WTC11 (cell line): ENCODE measurements at regions not wholly inside any gene's neighbourhood (a gene's known extent, or its start where the extent isn't known, plus 50 kb on each side); places are given as distances from the start of the nearest gene placed in this dataset.

Experiments
- ATAC-seq: fragments of 200-7000 bp; cut with Tn5 transposase; 2 replicates; pipeline ENCODE4 v1.10.0; 2021; ENCODE audit warnings: mild to moderate bottlenecking, moderate library complexity
- CTCF ChIA-PET: fragments of 300-600 bp; sonication (Branson Sonifier 250); formaldehyde crosslinking; loops from one replicate; lab custom pipeline; 2021; ENCODE audit warnings: antibody characterized with exemption; lab: Charles Lee
- POLR2A ChIA-PET: fragments of 350-600 bp; sonication (Branson Sonifier 250); formaldehyde crosslinking; loops from one replicate; lab custom pipeline; 2021; ENCODE audit warnings: antibody characterized with exemption; lab: Charles Lee
- DNase-seq: peaks from one replicate; pipeline ENCODE4 v3.0.0; 2021; ENCODE audit warnings: low spot score
- H3K27ac Mint-ChIP-seq: 2 replicates; pipeline ENCODE4 v1.8.0; 2021; ENCODE audit warnings: mixed read lengths
- H3K27me3 Mint-ChIP-seq: 2 replicates; pipeline ENCODE4 v1.8.0; 2021; ENCODE audit warnings: low read depth, mild to moderate bottlenecking, moderate library complexity, mixed read lengths
- H3K36me3 Mint-ChIP-seq: 2 replicates; pipeline ENCODE4 v1.8.0; 2021; ENCODE audit warnings: mixed read lengths
- H3K4me1 Mint-ChIP-seq: 2 replicates; pipeline ENCODE4 v1.8.0; 2022; ENCODE audit warnings: mixed read lengths
- H3K4me3 Mint-ChIP-seq: 2 replicates; pipeline ENCODE4 v1.8.0; 2021; ENCODE audit warnings: mild to moderate bottlenecking, moderate library complexity, mixed read lengths
- H3K9me3 Mint-ChIP-seq: 2 replicates; pipeline ENCODE4 v1.8.0; 2021; ENCODE audit warnings: mixed read lengths
- CREB1 ChIP-seq: sonication (generic); formaldehyde crosslinking; IDR thresholded peaks from 2 replicates; pipeline ENCODE4 v1.8.0; 2023; ENCODE audit warnings: mild to moderate bottlenecking, missing genetic modification reagents
- FOXJ3 ChIP-seq: sonication (generic); formaldehyde crosslinking; IDR thresholded peaks from 2 replicates; pipeline ENCODE4 v1.9.0; 2021; ENCODE audit warnings: missing genetic modification reagents, mild to moderate bottlenecking, borderline replicate concordance
- GABPB1 ChIP-seq: sonication (generic); formaldehyde crosslinking; IDR thresholded peaks from 2 replicates; pipeline ENCODE4 v1.8.1; 2023; ENCODE audit warnings: mild to moderate bottlenecking, missing genetic modification reagents
- JUN ChIP-seq: sonication (generic); formaldehyde crosslinking; IDR thresholded peaks from 2 replicates; pipeline ENCODE4 v1.8.0; 2023; ENCODE audit warnings: mild to moderate bottlenecking, missing genetic modification reagents
- MXD4 ChIP-seq: fragments of 250-450 bp; sonication (Bioruptor Pico); IDR thresholded peaks from 2 replicates; pipeline ENCODE4 v1.8.0; 2021; ENCODE audit warnings: mild to moderate bottlenecking, moderate library complexity, borderline replicate concordance
- NR3C1 ChIP-seq: sonication (generic); formaldehyde crosslinking; conservative IDR thresholded peaks from 2 replicates; pipeline ENCODE4 v1.8.1; 2023; ENCODE audit warnings: low read depth, mild to moderate bottlenecking, missing genetic modification reagents
- OVOL2 ChIP-seq: fragments of 250-450 bp; sonication (Bioruptor Pico); IDR thresholded peaks from 2 replicates; pipeline ENCODE4 v1.9.0; 2021; ENCODE audit warnings: mild to moderate bottlenecking, borderline replicate concordance
- SMAD3 ChIP-seq: sonication (generic); formaldehyde crosslinking; IDR thresholded peaks from 2 replicates; pipeline ENCODE4 v1.8.0; 2022; ENCODE audit warnings: missing genetic modification reagents, mild to moderate bottlenecking, borderline replicate concordance
- ZBTB21 ChIP-seq: sonication (generic); formaldehyde crosslinking; IDR thresholded peaks from 2 replicates; pipeline ENCODE4 v1.8.1; 2023; ENCODE audit warnings: mild to moderate bottlenecking, missing genetic modification reagents, borderline replicate concordance
- ZNF219 ChIP-seq: sonication (generic); formaldehyde crosslinking; IDR thresholded peaks from 2 replicates; pipeline ENCODE4 v1.8.0; 2023; ENCODE audit warnings: missing genetic modification reagents, mild to moderate bottlenecking, borderline replicate concordance
- ZNF317 ChIP-seq: sonication (generic); formaldehyde crosslinking; IDR thresholded peaks from 2 replicates; pipeline ENCODE4 v1.8.1; 2023; ENCODE audit warnings: low read depth, mild to moderate bottlenecking, moderate library complexity, missing genetic modification reagents, borderline replicate concordance
- ZNF671 ChIP-seq: fragments of 250-450 bp; sonication (Bioruptor Pico); IDR thresholded peaks from 2 replicates; pipeline ENCODE4 v1.8.0; 2021; ENCODE audit warnings: mild to moderate bottlenecking
- TF ChIP-seq, protein P1 (sequence below): sonication (generic); formaldehyde crosslinking; IDR thresholded peaks from 2 replicates; pipeline ENCODE4 v1.8.1; 2023; ENCODE audit warnings: mild to moderate bottlenecking, missing genetic modification reagents, borderline replicate concordance
- TF ChIP-seq, protein P2 (sequence below): sonication (generic); formaldehyde crosslinking; IDR thresholded peaks from 2 replicates; pipeline ENCODE4 v1.8.1; 2022; ENCODE audit warnings: low read depth, mild to moderate bottlenecking, moderate library complexity, missing genetic modification reagents, borderline replicate concordance
- TF ChIP-seq, protein P3 (sequence below): sonication (generic); formaldehyde crosslinking; IDR thresholded peaks from 2 replicates; pipeline ENCODE4 v1.8.1; 2022; ENCODE audit warnings: missing genetic modification reagents, borderline replicate concordance
- TF ChIP-seq, protein P4 (sequence below): sonication (generic); formaldehyde crosslinking; IDR thresholded peaks from 2 replicates; pipeline ENCODE4 v1.8.0; 2023; ENCODE audit warnings: missing genetic modification reagents
- TF ChIP-seq, protein P5 (sequence below): sonication (generic); formaldehyde crosslinking; IDR thresholded peaks from 2 replicates; pipeline ENCODE4 v1.8.0; 2022; ENCODE audit warnings: mild to moderate bottlenecking, missing genetic modification reagents

DNA sequence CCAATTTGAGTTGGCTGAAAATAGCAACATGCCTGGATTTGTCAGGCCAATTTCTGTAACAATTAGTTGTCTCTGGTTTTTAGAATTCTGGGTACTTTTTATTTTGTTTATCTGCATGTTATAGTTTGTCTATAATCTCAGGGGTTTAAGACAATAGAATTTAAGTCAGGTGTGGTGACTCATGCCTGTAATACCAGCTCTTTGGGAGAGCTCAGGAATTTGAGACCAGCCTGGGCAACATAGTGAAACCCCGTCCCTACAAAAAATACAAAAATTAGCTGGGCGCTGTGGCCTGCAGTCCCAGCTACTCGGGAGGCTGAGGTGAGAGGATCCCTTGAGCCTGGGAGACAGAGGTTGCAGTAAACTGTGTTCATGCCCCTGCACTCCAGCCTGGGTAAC lies 114.4 kb upstream of the GLS start (continued):
- TF ChIP-seq, protein P1, sequence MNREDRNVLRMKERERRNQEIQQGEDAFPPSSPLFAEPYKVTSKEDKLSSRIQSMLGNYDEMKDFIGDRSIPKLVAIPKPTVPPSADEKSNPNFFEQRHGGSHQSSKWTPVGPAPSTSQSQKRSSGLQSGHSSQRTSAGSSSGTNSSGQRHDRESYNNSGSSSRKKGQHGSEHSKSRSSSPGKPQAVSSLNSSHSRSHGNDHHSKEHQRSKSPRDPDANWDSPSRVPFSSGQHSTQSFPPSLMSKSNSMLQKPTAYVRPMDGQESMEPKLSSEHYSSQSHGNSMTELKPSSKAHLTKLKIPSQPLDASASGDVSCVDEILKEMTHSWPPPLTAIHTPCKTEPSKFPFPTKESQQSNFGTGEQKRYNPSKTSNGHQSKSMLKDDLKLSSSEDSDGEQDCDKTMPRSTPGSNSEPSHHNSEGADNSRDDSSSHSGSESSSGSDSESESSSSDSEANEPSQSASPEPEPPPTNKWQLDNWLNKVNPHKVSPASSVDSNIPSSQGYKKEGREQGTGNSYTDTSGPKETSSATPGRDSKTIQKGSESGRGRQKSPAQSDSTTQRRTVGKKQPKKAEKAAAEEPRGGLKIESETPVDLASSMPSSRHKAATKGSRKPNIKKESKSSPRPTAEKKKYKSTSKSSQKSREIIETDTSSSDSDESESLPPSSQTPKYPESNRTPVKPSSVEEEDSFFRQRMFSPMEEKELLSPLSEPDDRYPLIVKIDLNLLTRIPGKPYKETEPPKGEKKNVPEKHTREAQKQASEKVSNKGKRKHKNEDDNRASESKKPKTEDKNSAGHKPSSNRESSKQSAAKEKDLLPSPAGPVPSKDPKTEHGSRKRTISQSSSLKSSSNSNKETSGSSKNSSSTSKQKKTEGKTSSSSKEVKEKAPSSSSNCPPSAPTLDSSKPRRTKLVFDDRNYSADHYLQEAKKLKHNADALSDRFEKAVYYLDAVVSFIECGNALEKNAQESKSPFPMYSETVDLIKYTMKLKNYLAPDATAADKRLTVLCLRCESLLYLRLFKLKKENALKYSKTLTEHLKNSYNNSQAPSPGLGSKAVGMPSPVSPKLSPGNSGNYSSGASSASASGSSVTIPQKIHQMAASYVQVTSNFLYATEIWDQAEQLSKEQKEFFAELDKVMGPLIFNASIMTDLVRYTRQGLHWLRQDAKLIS (CRISPR knock-in tag), result no peak

DNA sequence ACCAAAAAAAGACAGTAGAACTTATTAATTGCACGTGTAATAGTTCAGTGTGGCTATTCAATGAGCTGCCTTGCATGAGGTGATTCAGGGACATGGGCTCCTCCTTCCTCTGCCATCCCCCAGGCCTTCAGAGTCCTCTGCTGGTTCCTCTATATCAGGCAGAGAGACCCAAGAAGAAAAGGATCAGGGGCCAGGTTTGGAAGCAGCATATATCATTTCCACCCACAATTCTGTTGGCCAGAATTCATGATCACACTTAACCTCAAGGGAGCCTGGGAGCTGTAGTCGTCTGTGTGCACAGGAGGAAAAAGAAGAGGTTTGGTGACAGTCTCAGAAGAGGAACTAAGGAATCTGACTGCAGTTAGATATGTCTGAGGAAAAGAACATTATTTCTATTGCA lies 114.0 kb upstream of the GLS start:
- ChIA-PET POLR2A (no interaction called here), CTCF (interaction anchor here (0.9 kb wide), 1 partner anchor 69 kb away, joined by 4 read pairs; no protein-coding TSS in a partner anchor)
- H3K27me3 Mint-ChIP-seq, result no peaks in the 10 kb centered on the region
- peak; percentile 60 for ATAC-seq
- H3K4me1 Mint-ChIP-seq, result no peaks in the 10 kb centered on the region
- H3K27ac Mint-ChIP-seq, result no peak overlapping the region
- no peak for DNase-seq
- no peaks in the 10 kb centered on the region for H3K9me3 Mint-ChIP-seq
- no peak overlapping the region for H3K4me3 Mint-ChIP-seq
- H3K36me3 Mint-ChIP-seq, result no peaks in the 10 kb centered on the region
- TF ChIP-seq ZNF219 (CRISPR knock-in tag), result no peak
- no peak for TF ChIP-seq ZBTB21
- TF ChIP-seq MXD4 (CRISPR knock-in tag), result no peak
- TF ChIP-seq ZNF671 (CRISPR knock-in tag), result no peak

DNA sequence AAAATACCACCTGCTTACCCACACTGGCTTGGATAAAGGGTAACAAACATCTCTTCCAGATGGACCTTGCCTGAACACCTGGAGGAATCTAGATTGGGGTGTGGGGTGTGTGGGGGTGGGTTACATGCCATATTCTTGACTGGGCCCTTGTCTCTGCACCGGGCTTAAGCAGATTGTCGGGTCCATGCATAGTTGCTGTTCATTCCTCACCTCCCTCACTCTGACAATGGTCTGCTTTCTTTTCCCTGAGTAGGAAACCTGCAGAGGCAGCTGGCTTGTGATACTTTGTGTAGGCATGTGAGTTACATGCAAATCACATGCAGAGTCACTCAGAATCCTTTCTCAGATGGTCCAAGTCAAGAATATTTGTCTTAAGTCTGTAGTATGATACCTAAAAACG lies 112.8 kb upstream of the GLS start:
- CTCF ChIA-PET, result no interaction called here
- no peak for DNase-seq
- no peak overlapping the region; the same call in 1 of the 2 replicates for H3K27ac Mint-ChIP-seq
- no peaks in the 10 kb centered on the region for H3K4me1 Mint-ChIP-seq
- TF ChIP-seq, protein P2, sequence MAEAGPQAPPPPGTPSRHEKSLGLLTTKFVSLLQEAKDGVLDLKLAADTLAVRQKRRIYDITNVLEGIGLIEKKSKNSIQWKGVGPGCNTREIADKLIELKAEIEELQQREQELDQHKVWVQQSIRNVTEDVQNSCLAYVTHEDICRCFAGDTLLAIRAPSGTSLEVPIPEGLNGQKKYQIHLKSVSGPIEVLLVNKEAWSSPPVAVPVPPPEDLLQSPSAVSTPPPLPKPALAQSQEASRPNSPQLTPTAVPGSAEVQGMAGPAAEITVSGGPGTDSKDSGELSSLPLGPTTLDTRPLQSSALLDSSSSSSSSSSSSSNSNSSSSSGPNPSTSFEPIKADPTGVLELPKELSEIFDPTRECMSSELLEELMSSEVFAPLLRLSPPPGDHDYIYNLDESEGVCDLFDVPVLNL (CRISPR knock-in tag), result no peak
- TF ChIP-seq, protein P3, sequence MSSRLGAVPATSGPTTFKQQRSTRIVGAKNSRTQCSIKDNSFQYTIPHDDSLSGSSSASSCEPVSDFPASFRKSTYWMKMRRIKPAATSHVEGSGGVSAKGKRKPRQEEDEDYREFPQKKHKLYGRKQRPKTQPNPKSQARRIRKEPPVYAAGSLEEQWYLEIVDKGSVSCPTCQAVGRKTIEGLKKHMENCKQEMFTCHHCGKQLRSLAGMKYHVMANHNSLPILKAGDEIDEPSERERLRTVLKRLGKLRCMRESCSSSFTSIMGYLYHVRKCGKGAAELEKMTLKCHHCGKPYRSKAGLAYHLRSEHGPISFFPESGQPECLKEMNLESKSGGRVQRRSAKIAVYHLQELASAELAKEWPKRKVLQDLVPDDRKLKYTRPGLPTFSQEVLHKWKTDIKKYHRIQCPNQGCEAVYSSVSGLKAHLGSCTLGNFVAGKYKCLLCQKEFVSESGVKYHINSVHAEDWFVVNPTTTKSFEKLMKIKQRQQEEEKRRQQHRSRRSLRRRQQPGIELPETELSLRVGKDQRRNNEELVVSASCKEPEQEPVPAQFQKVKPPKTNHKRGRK, result no peak
- no peak for TF ChIP-seq JUN (CRISPR knock-in tag)
- TF ChIP-seq FOXJ3 (CRISPR knock-in tag), result no peak
- TF ChIP-seq SMAD3 (CRISPR knock-in tag), result no peak
- TF ChIP-seq CREB1 (CRISPR knock-in tag), result no peak
- TF ChIP-seq NR3C1 (CRISPR knock-in tag), result no peak
- no peak for TF ChIP-seq ZNF317
- TF ChIP-seq, all 79 proteins: peak for 0
- H3K9me3 Mint-ChIP-seq, result no peaks in the 10 kb centered on the region
- H3K27me3 Mint-ChIP-seq, result no peaks in the 10 kb centered on the region
- no peaks in the 10 kb centered on the region for H3K36me3 Mint-ChIP-seq
- POLR2A ChIA-PET, result no interaction called here
- peak; percentile 46; the same call in 1 of the 2 replicates for ATAC-seq
- H3K4me3 Mint-ChIP-seq, result no peak overlapping the region

DNA sequence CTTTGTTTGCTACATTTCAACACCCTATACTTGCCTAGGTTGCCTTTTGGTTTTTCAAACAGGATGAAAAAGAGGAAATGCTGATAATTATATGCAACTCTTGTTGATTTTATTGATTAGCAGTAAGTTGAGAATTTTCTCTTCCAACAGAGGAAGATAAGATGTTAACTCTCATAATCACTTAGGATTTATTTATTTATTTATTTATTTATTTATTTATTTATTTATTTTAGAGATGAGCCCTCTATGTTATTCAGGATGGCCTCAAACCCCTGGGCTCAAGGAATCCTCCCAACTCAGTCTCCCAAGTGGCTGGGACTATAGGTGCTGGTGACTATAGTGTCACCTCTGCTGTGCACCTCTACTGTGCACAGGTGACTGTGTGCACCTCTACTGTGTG lies 111.4 kb upstream of the GLS start:
- Mint-ChIP-seq H3K9me3 (peaks cover 10% of the 10 kb centered on the region), H3K27me3 (no peaks in the 10 kb centered on the region), H3K4me3 (no peak overlapping the region), H3K27ac (no peak overlapping the region), H3K36me3 (peaks cover 3% of the 10 kb centered on the region), H3K4me1 (no peaks in the 10 kb centered on the region)
- CTCF ChIA-PET, result no interaction called here
- DNase-seq (no peak), ATAC-seq (no peak)
- TF ChIP-seq, protein P4, sequence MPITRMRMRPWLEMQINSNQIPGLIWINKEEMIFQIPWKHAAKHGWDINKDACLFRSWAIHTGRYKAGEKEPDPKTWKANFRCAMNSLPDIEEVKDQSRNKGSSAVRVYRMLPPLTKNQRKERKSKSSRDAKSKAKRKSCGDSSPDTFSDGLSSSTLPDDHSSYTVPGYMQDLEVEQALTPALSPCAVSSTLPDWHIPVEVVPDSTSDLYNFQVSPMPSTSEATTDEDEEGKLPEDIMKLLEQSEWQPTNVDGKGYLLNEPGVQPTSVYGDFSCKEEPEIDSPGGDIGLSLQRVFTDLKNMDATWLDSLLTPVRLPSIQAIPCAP (CRISPR knock-in tag), result no peak
- no peak for TF ChIP-seq GABPB1 (CRISPR knock-in tag)
- TF ChIP-seq OVOL2 (CRISPR knock-in tag), result no peak
- no peak for TF ChIP-seq NR3C1 (CRISPR knock-in tag)
- TF ChIP-seq, protein P5, sequence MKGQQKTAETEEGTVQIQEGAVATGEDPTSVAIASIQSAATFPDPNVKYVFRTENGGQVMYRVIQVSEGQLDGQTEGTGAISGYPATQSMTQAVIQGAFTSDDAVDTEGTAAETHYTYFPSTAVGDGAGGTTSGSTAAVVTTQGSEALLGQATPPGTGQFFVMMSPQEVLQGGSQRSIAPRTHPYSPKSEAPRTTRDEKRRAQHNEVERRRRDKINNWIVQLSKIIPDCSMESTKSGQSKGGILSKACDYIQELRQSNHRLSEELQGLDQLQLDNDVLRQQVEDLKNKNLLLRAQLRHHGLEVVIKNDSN, result no peak
- POLR2A ChIA-PET, result no interaction called here
